ENCODE measurements at regions not wholly inside any gene's neighbourhood (a gene's known extent, or its start where the extent isn't known, plus 50 kb on each side); places are given as distances from the start of the nearest gene placed in this dataset.

DNA sequence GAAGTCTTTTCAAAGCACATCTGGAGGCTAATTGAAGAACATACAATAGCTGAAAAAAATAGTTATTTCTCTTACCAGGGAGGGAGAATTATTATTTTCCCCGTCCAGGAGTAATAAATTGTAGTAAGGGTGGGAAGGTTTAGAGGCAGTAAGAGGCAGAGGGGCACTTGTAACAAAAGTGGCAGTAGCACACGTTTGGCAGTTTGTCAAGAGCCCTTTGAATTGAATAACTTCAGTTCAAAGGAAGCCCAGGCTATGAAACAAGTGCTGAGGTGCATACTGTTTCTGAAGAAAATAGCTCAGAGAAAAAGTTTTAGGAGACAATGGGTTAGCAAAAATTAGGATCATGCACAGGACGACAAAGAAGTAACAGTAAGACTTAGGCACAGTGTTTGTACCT is 451.3 kb downstream of the LRRC70 start:
- TF ChIP-seq EZH2 (IDR thresholded peaks at IDR 0.05): no peak
- TF ChIP-seq POLR2AphosphoS5 (IDR thresholded peaks at IDR 0.05; ENCODE audit: borderline replicate concordance, low read depth, low read length): no peak

Measured in SK-N-MC (cell line).